SJSA1 (cell line): ENCODE measurements at regions not wholly inside any gene's neighbourhood (a gene's known extent, or its start where the extent isn't known, plus 50 kb on each side); places are given as distances from the start of the nearest gene placed in this dataset.

Experiments used
- DNase-seq, 2 experiments: peaks; one replicate each; pipeline ENCODE4 v3.0.0-alpha.2; 2015 to 2020; ENCODE audit warnings: low spot score in 2 of 2, low read depth in 1 of 2
- H3K27ac ChIP-seq: fragments of 250-450 bp; sonication (Bioruptor Pico); 2 replicates; pipeline ENCODE4 v1.5.1; 2020; ENCODE audit warnings: mild to moderate bottlenecking, moderate library complexity
- H3K27me3 ChIP-seq: fragments of 250-450 bp; sonication (Bioruptor Pico); replicated peaks from 2 replicates; pipeline ENCODE4 v1.5.1; 2020; ENCODE audit warnings: mild to moderate bottlenecking, moderate library complexity
- H3K36me3 ChIP-seq: fragments of 250-450 bp; sonication (Bioruptor Pico); 2 replicates; pipeline ENCODE4 v1.5.1; 2020; ENCODE audit warnings: mild to moderate bottlenecking
- H3K4me1 ChIP-seq: fragments of 250-450 bp; sonication (Bioruptor Pico); replicated peaks from 2 replicates; pipeline ENCODE4 v1.6.1; 2021; ENCODE audit warnings: mild to moderate bottlenecking
- H3K4me3 ChIP-seq: fragments of 250-450 bp; sonication (Bioruptor Pico); 2 replicates; pipeline ENCODE4 v1.5.1; 2020; ENCODE audit warnings: mild to moderate bottlenecking
- H3K9me3 ChIP-seq: fragments of 250-450 bp; sonication (Bioruptor Pico); replicated peaks from 2 replicates; pipeline ENCODE4 v1.5.1; 2020; ENCODE audit warnings: mild to moderate bottlenecking

DNA sequence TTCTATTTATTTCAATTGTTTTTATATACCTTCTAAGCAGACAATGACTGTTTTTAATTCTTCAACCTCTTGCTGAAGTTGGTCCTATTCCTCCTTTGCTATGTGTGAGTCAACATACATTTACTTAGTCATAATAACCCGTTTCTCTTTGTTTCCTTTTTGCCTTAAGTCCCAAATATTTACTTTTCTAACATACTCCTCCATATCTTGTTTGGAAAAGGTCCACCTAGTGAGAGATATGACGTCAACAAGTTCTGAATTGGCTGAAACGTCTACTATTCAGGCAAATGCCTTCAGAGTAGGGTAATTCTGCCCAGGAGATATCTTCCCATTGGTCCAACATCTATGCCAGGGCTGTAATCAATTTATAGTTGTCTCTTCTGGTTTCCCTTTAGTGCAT lies 179.3 kb upstream of the GEMIN8 start:
- Histone ChIP-seq H3K4me3 (no peak overlapping the region), H3K27me3 (no peaks in the 10 kb centered on the region), H3K9me3 (no peaks in the 10 kb centered on the region), H3K36me3 (no peaks in the 10 kb centered on the region), H3K4me1 (no peaks in the 10 kb centered on the region), H3K27ac (no peak overlapping the region)
- no peak for DNase-seq

DNA sequence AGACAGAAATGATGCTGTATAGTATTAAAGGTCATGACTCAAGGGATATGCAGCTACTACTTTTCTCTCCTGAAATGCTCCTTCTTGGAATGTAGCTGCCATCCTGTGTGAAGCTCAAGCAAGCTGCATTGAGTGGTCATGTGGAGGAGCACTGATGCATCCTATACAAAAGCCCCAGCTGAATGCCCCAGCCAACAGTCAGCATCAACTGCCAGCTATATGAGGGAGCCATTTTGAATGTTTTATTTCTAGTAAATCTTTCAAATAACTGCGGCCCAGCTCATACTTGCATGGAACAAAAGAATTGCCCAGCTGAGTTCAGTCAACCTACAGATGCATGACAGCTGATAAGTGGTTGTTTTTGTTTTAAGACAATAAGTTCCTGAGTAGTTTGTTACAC lies 165.0 kb upstream of the GEMIN8 start:
- no peak overlapping the region for H3K27ac ChIP-seq
- H3K9me3 ChIP-seq: no peaks in the 10 kb centered on the region
- no peaks in the 10 kb centered on the region for H3K36me3 ChIP-seq
- H3K27me3 ChIP-seq: no peaks in the 10 kb centered on the region
- H3K4me3 ChIP-seq: no peak overlapping the region
- DNase-seq: no peak
- no peaks in the 10 kb centered on the region for H3K4me1 ChIP-seq

DNA sequence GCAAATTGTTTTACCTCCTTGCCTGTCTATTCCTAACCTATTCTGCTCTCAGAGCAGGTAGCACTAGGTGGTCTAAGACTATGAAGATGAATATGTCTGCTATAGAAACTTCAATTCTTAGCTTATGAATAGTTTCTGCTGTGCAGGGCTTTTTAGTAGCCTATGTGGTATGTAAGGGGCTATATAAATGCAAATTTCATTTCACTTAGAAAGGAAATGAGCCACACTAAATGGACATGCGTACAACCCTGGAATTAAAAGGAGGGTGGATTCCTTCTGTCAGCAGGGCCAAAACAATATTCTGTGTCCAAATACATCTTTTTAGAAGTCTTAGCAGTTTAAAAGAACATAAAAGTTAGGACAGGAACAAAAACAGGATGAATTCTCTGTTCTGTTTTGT lies 163.9 kb upstream of the GEMIN8 start:
- no peak overlapping the region for H3K4me3 ChIP-seq

DNA sequence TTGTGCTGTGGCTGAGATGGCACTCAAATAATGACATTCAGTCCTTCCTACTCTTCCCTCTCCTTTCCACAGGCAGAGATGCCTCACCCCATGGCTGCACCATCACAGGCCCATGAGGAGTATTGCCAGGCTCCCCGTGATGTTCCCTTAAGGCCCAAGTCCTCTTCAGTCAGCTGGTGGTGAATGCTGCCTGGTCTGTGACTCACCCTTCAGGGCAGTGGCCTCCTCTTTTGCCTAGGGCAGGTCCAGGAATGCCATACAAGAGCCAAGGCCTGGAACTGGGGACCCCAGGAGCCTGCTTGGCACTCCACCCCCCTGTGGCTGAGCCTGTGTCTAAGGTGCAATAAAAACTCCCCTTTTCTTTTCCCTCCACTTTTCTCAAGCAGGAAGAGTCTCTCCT lies 144.2 kb upstream of the GEMIN8 start:
- Histone ChIP-seq H3K27ac (no peak overlapping the region), H3K36me3 (no peaks in the 10 kb centered on the region), H3K27me3 (no peaks in the 10 kb centered on the region), H3K4me3 (no peak overlapping the region), H3K4me1 (no peaks in the 10 kb centered on the region), H3K9me3 (no peaks in the 10 kb centered on the region)
- no peak for DNase-seq

More for the DNA sequence above, 163.9 kb upstream of the GEMIN8 start:
- H3K9me3 ChIP-seq: no peaks in the 10 kb centered on the region
- H3K36me3 ChIP-seq: no peaks in the 10 kb centered on the region
- no peaks in the 10 kb centered on the region for H3K4me1 ChIP-seq
- no peak overlapping the region for H3K27ac ChIP-seq
- no peaks in the 10 kb centered on the region for H3K27me3 ChIP-seq
- no peak for DNase-seq

DNA sequence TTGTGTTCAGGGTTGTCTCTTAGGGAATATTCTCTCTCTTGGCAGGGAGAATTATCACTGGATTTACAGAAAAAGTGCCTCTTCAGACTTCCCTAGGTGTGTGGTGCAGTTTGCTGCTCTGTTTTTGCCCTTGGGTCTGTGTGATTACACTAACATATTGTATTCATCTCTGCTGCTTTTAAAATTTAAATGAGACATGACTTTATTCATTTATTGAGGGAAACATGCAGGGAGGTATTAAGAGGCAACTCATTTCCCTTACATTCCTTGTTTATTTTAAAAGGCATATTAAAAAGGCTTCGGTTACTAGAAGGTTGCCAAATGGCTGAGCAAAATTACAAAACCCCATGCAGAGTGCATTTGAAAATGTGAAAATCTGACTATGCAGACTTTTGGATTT lies 135.1 kb upstream of the GEMIN8 start:
- H3K27me3 ChIP-seq: no peaks in the 10 kb centered on the region
- H3K4me1 ChIP-seq: no peaks in the 10 kb centered on the region
- no peak overlapping the region for H3K4me3 ChIP-seq
- no peaks in the 10 kb centered on the region for H3K9me3 ChIP-seq
- DNase-seq: no peak
- H3K36me3 ChIP-seq: no peaks in the 10 kb centered on the region
- no peak overlapping the region for H3K27ac ChIP-seq

DNA sequence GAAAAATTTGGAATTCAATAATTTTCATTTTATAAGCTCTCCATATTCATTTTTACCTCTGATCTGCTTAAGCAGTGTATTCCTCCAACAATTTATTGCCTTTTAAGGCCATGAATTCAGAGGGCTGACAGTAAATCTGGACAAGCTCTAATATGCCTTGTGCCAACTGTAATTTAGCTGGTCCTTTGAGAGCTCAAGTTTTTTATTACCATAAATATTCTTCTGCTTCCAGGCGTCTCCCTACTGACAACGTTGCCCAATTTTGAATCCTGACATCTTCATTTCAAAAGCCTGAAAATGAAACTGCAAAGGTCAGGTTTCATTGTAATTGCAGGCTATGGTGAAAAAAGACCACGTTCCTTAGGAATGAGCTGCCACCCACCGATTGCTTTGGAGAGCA lies 95.8 kb upstream of the GEMIN8 start:
- DNase-seq: no peak
- H3K27ac ChIP-seq: no peak overlapping the region
- H3K4me3 ChIP-seq: no peak overlapping the region
- no peaks in the 10 kb centered on the region for H3K9me3 ChIP-seq
- no peaks in the 10 kb centered on the region for H3K36me3 ChIP-seq
- no peaks in the 10 kb centered on the region for H3K27me3 ChIP-seq
- no peaks in the 10 kb centered on the region for H3K4me1 ChIP-seq

DNA sequence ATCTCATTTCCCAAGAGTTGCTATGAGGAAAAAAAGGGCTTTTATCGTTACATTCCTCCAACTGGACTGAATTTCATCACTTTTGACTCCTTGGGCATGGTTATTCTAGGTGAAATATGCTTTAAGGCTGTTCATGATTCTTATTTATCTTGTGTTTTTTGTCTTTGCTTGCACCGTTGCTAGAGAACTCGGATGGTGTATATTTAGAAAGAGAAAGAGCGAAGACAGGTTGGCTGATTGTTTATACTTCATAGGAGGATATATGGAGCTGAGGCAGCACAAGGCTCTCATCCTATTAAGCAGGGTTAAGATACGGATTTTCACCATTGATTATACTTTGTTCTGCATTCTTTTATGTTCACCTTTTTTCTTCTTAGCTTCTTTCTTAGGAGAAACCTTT lies 94.9 kb upstream of the GEMIN8 start:
- Histone ChIP-seq H3K27ac (no peak overlapping the region), H3K9me3 (no peaks in the 10 kb centered on the region), H3K4me3 (no peak overlapping the region), H3K36me3 (no peaks in the 10 kb centered on the region), H3K27me3 (no peaks in the 10 kb centered on the region), H3K4me1 (no peaks in the 10 kb centered on the region)
- DNase-seq: no peak

DNA sequence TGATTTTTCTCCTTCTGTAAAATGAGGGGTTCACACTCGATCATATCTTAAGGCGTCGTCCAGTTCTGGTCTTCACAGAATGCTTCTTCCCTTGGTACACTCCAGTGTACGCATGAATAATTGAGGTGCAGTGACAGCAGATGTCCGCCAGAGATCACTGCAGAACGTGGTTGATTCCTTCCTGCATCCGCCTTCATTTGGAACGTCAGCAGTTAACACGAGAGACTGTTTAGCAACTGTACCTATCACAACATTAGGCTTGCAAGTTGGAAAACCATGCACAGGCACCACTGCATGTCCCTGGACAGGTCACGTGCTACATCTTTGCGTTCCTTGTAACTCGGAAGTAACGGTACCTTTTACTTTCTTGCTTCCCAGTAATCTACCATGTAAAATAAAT lies 66.0 kb upstream of the GEMIN8 start:
- H3K4me3 ChIP-seq: no peak overlapping the region
- peak; percentile 20 to 34 for DNase-seq

DNA sequence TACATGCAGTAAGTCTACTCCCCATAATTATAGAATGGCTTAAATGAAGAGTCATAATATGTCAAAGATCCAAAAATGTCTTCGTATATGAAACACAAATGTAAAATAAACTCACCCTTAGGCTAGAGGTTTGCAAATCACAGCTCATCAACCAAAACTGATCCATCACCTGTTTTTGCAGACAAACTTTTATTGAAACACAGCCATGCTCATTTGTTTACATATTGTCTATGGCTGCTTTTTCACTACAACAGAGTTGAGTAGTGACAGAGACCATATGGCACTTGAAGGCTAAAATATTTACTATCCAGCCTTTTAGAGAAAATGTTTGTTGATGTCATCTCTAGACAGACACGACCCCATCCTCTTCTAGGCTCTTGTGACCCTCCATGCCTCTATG lies 64.5 kb upstream of the GEMIN8 start:
- no peak overlapping the region for H3K27ac ChIP-seq
- DNase-seq: no peak
- H3K36me3 ChIP-seq: no peaks in the 10 kb centered on the region
- H3K9me3 ChIP-seq: no peaks in the 10 kb centered on the region
- H3K27me3 ChIP-seq: no peaks in the 10 kb centered on the region
- H3K4me1 ChIP-seq: no peaks in the 10 kb centered on the region
- no peak overlapping the region for H3K4me3 ChIP-seq

More for the DNA sequence above, 66.0 kb upstream of the GEMIN8 start:
- Histone ChIP-seq H3K4me1 (no peaks in the 10 kb centered on the region), H3K27ac (no peak overlapping the region), H3K27me3 (no peaks in the 10 kb centered on the region), H3K36me3 (no peaks in the 10 kb centered on the region), H3K9me3 (no peaks in the 10 kb centered on the region)

DNA sequence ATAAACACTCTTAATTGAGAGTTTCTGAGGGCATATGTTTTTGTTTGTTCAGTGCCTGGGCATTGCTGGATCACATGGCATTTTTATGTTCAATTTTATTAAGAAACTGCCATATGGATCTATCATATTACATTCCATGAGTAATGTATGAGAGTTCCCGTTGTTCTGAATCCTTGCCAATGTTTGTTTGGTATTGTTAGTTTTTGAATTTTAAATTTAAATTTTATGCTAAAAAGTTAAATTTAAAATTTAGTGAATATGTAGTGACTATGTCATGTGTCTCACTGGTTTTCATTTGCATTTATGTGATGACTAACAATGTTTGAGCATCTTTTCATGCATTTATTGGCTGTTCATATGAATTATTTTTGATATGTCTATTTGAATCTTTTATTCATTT lies 54.8 kb upstream of the GEMIN8 start:
- H3K27ac ChIP-seq: no peak overlapping the region
- DNase-seq: no peak
- H3K36me3 ChIP-seq: no peaks in the 10 kb centered on the region
- H3K4me3 ChIP-seq: no peak overlapping the region
- no peaks in the 10 kb centered on the region for H3K27me3 ChIP-seq
- no peaks in the 10 kb centered on the region for H3K9me3 ChIP-seq
- H3K4me1 ChIP-seq: no peaks in the 10 kb centered on the region

DNA sequence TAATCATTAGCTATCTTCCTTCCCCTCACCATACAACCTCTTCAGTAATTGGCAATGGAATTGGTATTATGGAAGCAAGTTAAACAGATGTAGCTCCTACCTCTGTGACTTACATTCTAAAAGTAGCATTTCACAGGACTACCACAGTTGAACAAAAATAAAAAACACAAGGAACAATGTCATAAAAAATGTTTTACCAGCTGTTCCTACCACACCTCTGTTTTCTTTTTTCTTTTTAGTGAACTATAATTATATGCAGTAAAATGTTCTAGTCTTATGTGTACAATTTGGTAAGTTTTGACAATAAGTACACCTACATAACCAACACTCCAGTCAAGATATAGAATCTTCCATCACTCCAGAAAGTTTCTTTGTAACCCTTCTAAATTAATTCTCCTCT lies 54.1 kb upstream of the GEMIN8 start:
- Histone ChIP-seq H3K36me3 (no peaks in the 10 kb centered on the region), H3K9me3 (no peaks in the 10 kb centered on the region), H3K27me3 (no peaks in the 10 kb centered on the region), H3K27ac (no peak overlapping the region), H3K4me3 (no peak overlapping the region), H3K4me1 (no peaks in the 10 kb centered on the region)
- no peak for DNase-seq

DNA sequence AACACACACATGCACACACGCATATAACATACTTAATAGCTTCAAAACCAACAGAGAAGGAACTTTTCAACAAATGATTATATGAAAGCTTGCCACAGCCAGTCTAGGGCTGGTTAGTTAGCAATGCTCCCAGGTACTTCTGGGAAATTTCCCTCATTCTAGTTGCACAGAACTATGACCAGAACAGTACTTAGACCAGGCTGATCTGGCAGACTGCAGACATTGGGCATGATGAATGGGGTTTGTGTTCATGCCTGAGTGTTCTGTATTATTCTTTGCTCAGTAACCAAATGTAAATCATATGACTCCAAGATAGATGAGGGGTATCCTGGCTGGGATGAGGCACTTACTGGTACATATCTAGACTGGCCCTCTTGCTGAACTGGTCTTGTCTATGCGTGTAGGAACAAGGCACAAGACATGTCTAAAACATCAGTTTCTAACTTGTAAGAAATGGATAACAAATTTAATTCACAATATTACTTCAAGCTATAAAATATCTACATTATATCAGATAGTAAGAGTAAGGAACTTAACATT lies 50.3 kb upstream of the GEMIN8 start:
- Histone ChIP-seq H3K27ac (no peak overlapping the region), H3K27me3 (no peaks in the 10 kb centered on the region), H3K4me1 (no peaks in the 10 kb centered on the region), H3K36me3 (no peaks in the 10 kb centered on the region), H3K9me3 (no peaks in the 10 kb centered on the region), H3K4me3 (no peak overlapping the region)
- DNase-seq: no peak
